ENCODE measurements at regions not wholly inside any gene's neighbourhood (a gene's known extent, or its start where the extent isn't known, plus 50 kb on each side); places are given as distances from the start of the nearest gene placed in this dataset.

DNA sequence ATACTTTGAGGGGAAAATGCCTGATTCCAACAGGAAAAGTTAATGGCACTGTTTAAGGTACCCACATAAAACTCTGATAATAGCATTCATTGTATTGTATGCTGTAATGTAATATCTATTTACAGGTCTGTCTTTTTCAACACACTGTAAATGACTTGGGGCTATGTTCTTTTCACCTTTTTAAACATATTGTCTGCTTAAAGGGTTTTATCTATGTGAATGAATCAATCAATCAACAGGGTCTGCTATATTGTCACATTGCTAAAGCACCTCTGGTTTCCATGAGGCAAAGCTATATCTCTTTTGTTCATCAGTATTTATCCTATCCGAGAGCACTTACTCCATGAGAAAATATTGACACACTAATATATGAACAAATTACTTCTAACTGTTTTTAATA is 288.0 kb downstream of the SLC6A15 start:
- Histone ChIP-seq H3K4me3 (ENCODE audit: low read length) (no peak overlapping the region), H3K27me3 (ENCODE audit: control insufficient read depth, insufficient read depth, low read length) (no peaks in the 10 kb centered on the region), H3K9me3 (ENCODE audit: control insufficient read depth, insufficient read depth, low read length) (no peaks in the 10 kb centered on the region), H3K36me3 (ENCODE audit: control insufficient read depth, insufficient read depth, low read length) (no peaks in the 10 kb centered on the region), H3K27ac (ENCODE audit: low read length) (no peak overlapping the region), H3K4me1 (ENCODE audit: control insufficient read depth, insufficient read depth, low read length) (no peaks in the 10 kb centered on the region)
- Mint-ChIP-seq H3K36me3 (no peaks in the 10 kb centered on the region), H3K4me1 (no peaks in the 10 kb centered on the region), H3K27ac (no peak overlapping the region), H3K4me3 (no peak overlapping the region), H3K27me3 (ENCODE audit: low read depth in 2 of 2) (no peaks in the 10 kb centered on the region), H3K9me3 (peaks cover 2 to 19% of the 10 kb centered on the region in 2 donors)
- TF ChIP-seq, protein P1, sequence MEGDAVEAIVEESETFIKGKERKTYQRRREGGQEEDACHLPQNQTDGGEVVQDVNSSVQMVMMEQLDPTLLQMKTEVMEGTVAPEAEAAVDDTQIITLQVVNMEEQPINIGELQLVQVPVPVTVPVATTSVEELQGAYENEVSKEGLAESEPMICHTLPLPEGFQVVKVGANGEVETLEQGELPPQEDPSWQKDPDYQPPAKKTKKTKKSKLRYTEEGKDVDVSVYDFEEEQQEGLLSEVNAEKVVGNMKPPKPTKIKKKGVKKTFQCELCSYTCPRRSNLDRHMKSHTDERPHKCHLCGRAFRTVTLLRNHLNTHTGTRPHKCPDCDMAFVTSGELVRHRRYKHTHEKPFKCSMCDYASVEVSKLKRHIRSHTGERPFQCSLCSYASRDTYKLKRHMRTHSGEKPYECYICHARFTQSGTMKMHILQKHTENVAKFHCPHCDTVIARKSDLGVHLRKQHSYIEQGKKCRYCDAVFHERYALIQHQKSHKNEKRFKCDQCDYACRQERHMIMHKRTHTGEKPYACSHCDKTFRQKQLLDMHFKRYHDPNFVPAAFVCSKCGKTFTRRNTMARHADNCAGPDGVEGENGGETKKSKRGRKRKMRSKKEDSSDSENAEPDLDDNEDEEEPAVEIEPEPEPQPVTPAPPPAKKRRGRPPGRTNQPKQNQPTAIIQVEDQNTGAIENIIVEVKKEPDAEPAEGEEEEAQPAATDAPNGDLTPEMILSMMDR (IDR thresholded peaks at IDR 0.05), result no peak
- no peak for ATAC-seq
- no CpG with 5 or more reads among the region's 1 CpG for WGBS (ENCODE audit: insufficient coverage)
- intact Hi-C loops (cut with micrococcal nuclease), result no loop called here
- no peak for DNase-seq

DNA sequence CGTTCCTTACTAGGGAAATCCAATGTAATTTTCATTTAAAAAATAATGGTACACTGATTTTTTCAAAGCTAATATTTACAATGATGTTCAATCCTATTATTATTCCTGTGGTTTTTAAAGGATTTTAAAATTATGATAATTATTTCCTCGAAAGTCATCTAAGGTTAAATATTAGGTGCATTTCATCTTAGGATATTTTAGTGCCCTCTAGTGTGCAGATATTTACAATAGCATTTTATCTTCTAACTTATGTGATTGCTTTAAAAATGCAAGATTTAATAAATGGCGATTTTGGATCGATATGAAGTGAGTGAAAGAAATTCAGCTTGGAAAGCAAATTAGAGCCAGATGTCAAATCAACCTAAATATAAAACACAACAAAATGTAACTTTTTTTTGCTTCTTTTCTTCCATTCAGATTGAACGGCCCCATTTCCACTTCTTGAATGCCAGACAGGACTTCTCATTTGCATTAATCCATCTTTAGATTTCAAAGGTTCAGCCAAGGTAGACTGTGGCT is 293.5 kb downstream of the SLC6A15 start:
- Histone ChIP-seq H3K9me3 (ENCODE audit: control insufficient read depth, insufficient read depth, low read length) (no peaks in the 10 kb centered on the region), H3K27me3 (ENCODE audit: control insufficient read depth, insufficient read depth, low read length) (no peaks in the 10 kb centered on the region), H3K4me3 (ENCODE audit: low read length) (no peak overlapping the region), H3K4me1 (ENCODE audit: control insufficient read depth, insufficient read depth, low read length) (no peaks in the 10 kb centered on the region), H3K36me3 (ENCODE audit: control insufficient read depth, insufficient read depth, low read length) (no peaks in the 10 kb centered on the region), H3K27ac (ENCODE audit: low read length) (no peak overlapping the region)
- intact Hi-C loops (cut with micrococcal nuclease), result no loop called here
- no peak for DNase-seq
- Mint-ChIP-seq H3K4me3 (no peak overlapping the region), H3K27ac (no peak overlapping the region), H3K9me3 (peaks cover 4 to 11% of the 10 kb centered on the region in 2 donors), H3K36me3 (no peaks in the 10 kb centered on the region), H3K27me3 (ENCODE audit: low read depth in 2 of 2) (no peaks in the 10 kb centered on the region), H3K4me1 (no peaks in the 10 kb centered on the region)
- TF ChIP-seq, protein P1 (IDR thresholded peaks at IDR 0.05), result no peak
- ATAC-seq, result no peak
- WGBS (ENCODE audit: insufficient coverage), result 69% methylated on average over 1 of the region's 5 CpGs

DNA sequence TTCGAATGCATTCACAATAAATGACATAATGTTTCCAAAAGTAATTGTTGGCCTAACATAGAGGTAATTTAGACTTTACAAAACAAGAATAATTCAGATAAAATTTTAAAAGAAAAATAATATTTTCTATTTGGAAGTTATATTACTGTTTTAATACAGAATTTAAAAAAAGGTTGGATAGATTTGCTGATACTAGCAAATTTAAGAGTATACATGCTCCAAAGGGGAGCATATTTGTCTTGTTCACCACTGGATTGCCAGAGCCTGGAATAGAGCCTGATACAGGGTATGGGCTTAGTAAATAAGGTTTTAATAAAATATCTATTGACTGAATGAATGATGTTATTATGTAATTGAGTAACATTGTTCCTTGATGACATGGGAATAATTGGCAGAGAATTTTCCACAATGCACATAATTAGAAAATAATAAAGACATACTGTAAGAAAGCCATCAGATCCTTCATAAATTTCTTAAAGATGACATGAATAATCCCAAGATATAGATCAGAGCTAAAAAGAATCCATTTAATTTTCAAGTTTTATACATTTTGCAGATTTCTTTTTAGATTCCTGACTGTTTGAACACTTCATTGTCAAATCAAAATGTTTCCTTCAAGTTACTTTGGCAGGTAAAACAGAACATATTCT is 305.3 kb downstream of the SLC6A15 start:
- Histone ChIP-seq H3K27me3 (ENCODE audit: control insufficient read depth, insufficient read depth, low read length) (no peaks in the 10 kb centered on the region), H3K4me3 (ENCODE audit: low read length) (no peak overlapping the region), H3K4me1 (ENCODE audit: control insufficient read depth, insufficient read depth, low read length) (no peaks in the 10 kb centered on the region), H3K36me3 (ENCODE audit: control insufficient read depth, insufficient read depth, low read length) (no peaks in the 10 kb centered on the region), H3K27ac (ENCODE audit: low read length) (no peak overlapping the region), H3K9me3 (ENCODE audit: control insufficient read depth, insufficient read depth, low read length) (no peaks in the 10 kb centered on the region)
- no CpG with 5 or more reads among the region's 1 CpG for WGBS (ENCODE audit: insufficient coverage)
- H3K4me3 Mint-ChIP-seq, result no peak overlapping the region
- H3K9me3 Mint-ChIP-seq, result peaks cover 8 to 14% of the 10 kb centered on the region in 2 donors
- TF ChIP-seq, protein P1 (IDR thresholded peaks at IDR 0.05), result no peak
- H3K27ac Mint-ChIP-seq, result no peak overlapping the region
- DNase-seq (no peak), ATAC-seq (no peak)
- no peaks in the 10 kb centered on the region for H3K4me1 Mint-ChIP-seq
- intact Hi-C loops (cut with micrococcal nuclease), result no loop called here
- H3K27me3 Mint-ChIP-seq (ENCODE audit: low read depth in 2 of 2), result no peaks in the 10 kb centered on the region
- peaks cover 7% of the 10 kb centered on the region for H3K36me3 Mint-ChIP-seq

GRCh38 chr12:84605983-84606382 is 306.6 kb downstream of the SLC6A15 start:
- no peak overlapping the region for H3K27ac ChIP-seq (ENCODE audit: low read length)
- H3K4me3 ChIP-seq (ENCODE audit: low read length), result no peak overlapping the region
- H3K9me3 ChIP-seq (ENCODE audit: control insufficient read depth, insufficient read depth, low read length), result no peaks in the 10 kb centered on the region
- H3K4me1 Mint-ChIP-seq, result no peaks in the 10 kb centered on the region
- H3K4me3 Mint-ChIP-seq, result no peak overlapping the region
- intact Hi-C loops (cut with micrococcal nuclease), result no loop called here
- H3K27me3 ChIP-seq (ENCODE audit: control insufficient read depth, insufficient read depth, low read length), result no peaks in the 10 kb centered on the region
- H3K36me3 ChIP-seq (ENCODE audit: control insufficient read depth, insufficient read depth, low read length), result no peaks in the 10 kb centered on the region
- no peaks in the 10 kb centered on the region for H3K4me1 ChIP-seq (ENCODE audit: control insufficient read depth, insufficient read depth, low read length)
- WGBS (ENCODE audit: insufficient coverage), result 92% methylated on average over 2 of the region's 2 CpGs
- H3K27ac Mint-ChIP-seq, result no peak overlapping the region
- TF ChIP-seq, protein P1 (IDR thresholded peaks at IDR 0.05), result no peak
- no peaks in the 10 kb centered on the region for H3K27me3 Mint-ChIP-seq (ENCODE audit: low read depth in 2 of 2)
- ATAC-seq (no peak), DNase-seq (no peak)
- no peaks in the 10 kb centered on the region for H3K36me3 Mint-ChIP-seq
- peaks cover 7 to 16% of the 10 kb centered on the region in 2 donors for H3K9me3 Mint-ChIP-seq

All from natural killer cell (primary cell).